Neural progenitor cell (in vitro differentiated cells): ENCODE measurements at regions not wholly inside any gene's neighbourhood (a gene's known extent, or its start where the extent isn't known, plus 50 kb on each side); places are given as distances from the start of the nearest gene placed in this dataset.

ENCODE experiments used
- DNase-seq: peaks from one replicate; pipeline ENCODE4 v3.0.0-alpha.2; 2016; ENCODE audit warnings: low spot score
- H2AFZ ChIP-seq: fragments of 200-600 bp; sonication (generic); replicated peaks from 2 replicates; pipeline ENCODE4 v1.6.1; 2016; ENCODE audit warnings: antibody characterized with exemption
- H3F3A ChIP-seq: fragments of 200-600 bp; sonication (generic); 2 replicates; pipeline ENCODE4 v1.6.1; 2016; ENCODE audit warnings: antibody characterized with exemption, low read depth
- H3K27ac ChIP-seq: fragments of 200-600 bp; sonication (generic); 2 replicates; pipeline ENCODE4 v1.5.1; 2016; ENCODE audit warnings: mild to moderate bottlenecking
- H3K27me3 ChIP-seq: fragments of 200-600 bp; sonication (generic); 2 replicates; pipeline ENCODE4 v1.6.1; 2016; ENCODE audit warnings: mild to moderate bottlenecking, moderate library complexity
- H3K36me3 ChIP-seq: fragments of 200-600 bp; sonication (generic); 2 replicates; pipeline ENCODE4 v1.5.1; 2016
- H3K4me1 ChIP-seq: fragments of 200-600 bp; sonication (generic); 2 replicates; pipeline ENCODE4 v1.6.1; 2016; ENCODE audit warnings: mixed run types
- H3K4me2 ChIP-seq: fragments of 200-600 bp; sonication (generic); 2 replicates; pipeline ENCODE4 v1.6.1; 2016
- H3K4me3 ChIP-seq: fragments of 200-600 bp; sonication (generic); 2 replicates; pipeline ENCODE4 v1.5.1; 2016
- H3K79me2 ChIP-seq: fragments of 200-600 bp; sonication (generic); 2 replicates; pipeline ENCODE4 v1.6.1; 2016; ENCODE audit warnings: low read depth
- H3K9ac ChIP-seq: fragments of 200-600 bp; sonication (generic); 2 replicates; pipeline ENCODE4 v1.6.1; 2016
- H3K9me3 ChIP-seq: fragments of 200-600 bp; sonication (generic); 2 replicates; pipeline ENCODE4 v1.5.1; 2016; ENCODE audit warnings: low read depth
- H4K20me1 ChIP-seq: fragments of 200-600 bp; sonication (generic); 2 replicates; pipeline ENCODE4 v1.6.1; 2016; ENCODE audit warnings: low read depth
- H3K27ac Mint-ChIP-seq: 3 replicates; pipeline ENCODE4 v1.8.0; 2021; ENCODE audit warnings: mixed read lengths
- H3K27me3 Mint-ChIP-seq: 2 replicates; pipeline ENCODE4 v1.8.0; 2022; ENCODE audit warnings: low read depth, mild to moderate bottlenecking, inconsistent platforms, moderate library complexity, mixed read lengths; ENCODE audit not compliant: insufficient read depth
- H3K36me3 Mint-ChIP-seq: 3 replicates; pipeline ENCODE4 v1.8.0; 2021; ENCODE audit warnings: mixed read lengths
- H3K4me1 Mint-ChIP-seq: 3 replicates; pipeline ENCODE4 v1.8.0; 2021; ENCODE audit warnings: mixed read lengths
- H3K4me3 Mint-ChIP-seq: 3 replicates; pipeline ENCODE4 v1.8.0; 2021; ENCODE audit warnings: mild to moderate bottlenecking, moderate library complexity, mixed read lengths
- H3K9me3 Mint-ChIP-seq: 3 replicates; pipeline ENCODE4 v1.8.0; 2020; ENCODE audit warnings: mixed read lengths
- CTCF ChIP-seq: fragments of 200-600 bp; sonication (generic); IDR thresholded peaks from 2 replicates; pipeline ENCODE4 v1.5.1; 2017; ENCODE audit warnings: antibody characterized with exemption, mild to moderate bottlenecking
- EZH2 ChIP-seq: fragments of 200-600 bp; sonication (generic); IDR thresholded peaks from 2 replicates; pipeline ENCODE4 v1.6.1; 2017; ENCODE audit warnings: antibody characterized with exemption, mild to moderate bottlenecking, moderate library complexity
- EZH2phosphoT487 ChIP-seq: fragments of 200-600 bp; sonication (generic); IDR thresholded peaks from 2 replicates; pipeline ENCODE4 v1.6.1; 2017; ENCODE audit warnings: antibody characterized with exemption

- Histone ChIP-seq H2AFZ (no peak overlapping the region), H3K4me1 (no peaks in the 10 kb centered on the region), H3K36me3 (no peaks in the 10 kb centered on the region), H3K79me2 (no peaks in the 10 kb centered on the region), H4K20me1 (no peaks in the 10 kb centered on the region), H3K4me3 (no peak overlapping the region), H3K9me3 (no peaks in the 10 kb centered on the region), H3K9ac (no peak overlapping the region), H3K4me2 (no peak overlapping the region), H3K27me3 (no peaks in the 10 kb centered on the region), H3F3A (no peaks in the 10 kb centered on the region), H3K27ac (no peak overlapping the region)
- no peaks in the 10 kb centered on the region for H3K36me3 Mint-ChIP-seq
- TF ChIP-seq EZH2: no peak
- TF ChIP-seq EZH2phosphoT487: no peak
- no peak for TF ChIP-seq CTCF
- no peak overlapping the region for H3K27ac Mint-ChIP-seq
- H3K9me3 Mint-ChIP-seq: peaks cover 4% of the 10 kb centered on the region
- no peak overlapping the region for H3K4me3 Mint-ChIP-seq
- no peak for DNase-seq
- no peaks in the 10 kb centered on the region for H3K4me1 Mint-ChIP-seq
- no peaks in the 10 kb centered on the region for H3K27me3 Mint-ChIP-seq
These were observed 959.9 kb upstream of the CDH10 start for GRCh38 chr5:25604681-25605080.

GRCh38 chr5:25579111-25579510 is 934.3 kb upstream of the CDH10 start:
- Mint-ChIP-seq H3K36me3 (no peaks in the 10 kb centered on the region), H3K27ac (no peak overlapping the region), H3K4me3 (no peak overlapping the region), H3K4me1 (no peaks in the 10 kb centered on the region), H3K9me3 (no peaks in the 10 kb centered on the region), H3K27me3 (no peaks in the 10 kb centered on the region)
- no peak overlapping the region for H3K4me3 ChIP-seq
- H3F3A ChIP-seq: no peaks in the 10 kb centered on the region
- TF ChIP-seq EZH2: no peak
- TF ChIP-seq EZH2phosphoT487: no peak
- no peak for TF ChIP-seq CTCF
- no peak overlapping the region for H3K4me2 ChIP-seq
- no peaks in the 10 kb centered on the region for H3K36me3 ChIP-seq
- no peak overlapping the region for H3K27ac ChIP-seq
- H3K4me1 ChIP-seq: no peaks in the 10 kb centered on the region
- no peaks in the 10 kb centered on the region for H3K79me2 ChIP-seq
- no peak overlapping the region for H2AFZ ChIP-seq
- no peak for DNase-seq
- no peak overlapping the region for H3K9ac ChIP-seq
- no peaks in the 10 kb centered on the region for H3K9me3 ChIP-seq
- no peaks in the 10 kb centered on the region for H4K20me1 ChIP-seq
- H3K27me3 ChIP-seq: no peaks in the 10 kb centered on the region

- Histone ChIP-seq H4K20me1 (no peaks in the 10 kb centered on the region), H3K9me3 (no peaks in the 10 kb centered on the region), H3K4me3 (no peak overlapping the region), H3K4me1 (peaks cover 6% of the 10 kb centered on the region), H2AFZ (no peak overlapping the region), H3K27me3 (no peaks in the 10 kb centered on the region), H3K36me3 (no peaks in the 10 kb centered on the region), H3K27ac (no peak overlapping the region), H3K9ac (no peak overlapping the region), H3K79me2 (no peaks in the 10 kb centered on the region), H3F3A (no peaks in the 10 kb centered on the region), H3K4me2 (no peak overlapping the region)
- H3K27me3 Mint-ChIP-seq: no peaks in the 10 kb centered on the region
- no peak for TF ChIP-seq CTCF
- TF ChIP-seq EZH2phosphoT487: no peak
- TF ChIP-seq EZH2: no peak
- no peaks in the 10 kb centered on the region for H3K9me3 Mint-ChIP-seq
- no peaks in the 10 kb centered on the region for H3K36me3 Mint-ChIP-seq
- H3K4me1 Mint-ChIP-seq: peaks cover 8% of the 10 kb centered on the region
- DNase-seq: peak; percentile 35
- no peak overlapping the region for H3K4me3 Mint-ChIP-seq
- H3K27ac Mint-ChIP-seq: peak overlapping the region; percentile 18
These were observed 928.9 kb upstream of the CDH10 start for GRCh38 chr5:25573691-25574090.
